RWPE1 (cell line): ENCODE measurements at regions not wholly inside any gene's neighbourhood (a gene's known extent, or its start where the extent isn't known, plus 50 kb on each side); places are given as distances from the start of the nearest gene placed in this dataset.

Source experiments
- CTCF ChIA-PET: fragments of 350-600 bp; sonication (Branson Sonifier 250); formaldehyde crosslinking; extraction: SDS; loops from one replicate; lab custom pipeline; 2021; lab: Yijun Ruan, JAX
- POLR2A ChIA-PET: fragments of 400-600 bp; formaldehyde crosslinking; extraction: SDS; loops from one replicate; lab custom pipeline; 2020; ENCODE audit warnings: antibody characterized with exemption; ENCODE audit not compliant: low non-redundant PET; lab: Yijun Ruan, JAX
- DNase-seq: peaks from one replicate; pipeline ENCODE4 v3.0.0; 2012; ENCODE audit warnings: low spot score
- H3K27ac ChIP-seq: fragments of 450-650 bp; 2 replicates; pipeline ENCODE4 v1.5.1; 2017
- TF ChIP-seq, protein P1 (sequence below): fragments of 450-650 bp; conservative IDR thresholded peaks from 2 replicates; pipeline ENCODE4 v1.5.1; 2017; ENCODE audit warnings: low read depth, mild to moderate bottlenecking

DNA sequence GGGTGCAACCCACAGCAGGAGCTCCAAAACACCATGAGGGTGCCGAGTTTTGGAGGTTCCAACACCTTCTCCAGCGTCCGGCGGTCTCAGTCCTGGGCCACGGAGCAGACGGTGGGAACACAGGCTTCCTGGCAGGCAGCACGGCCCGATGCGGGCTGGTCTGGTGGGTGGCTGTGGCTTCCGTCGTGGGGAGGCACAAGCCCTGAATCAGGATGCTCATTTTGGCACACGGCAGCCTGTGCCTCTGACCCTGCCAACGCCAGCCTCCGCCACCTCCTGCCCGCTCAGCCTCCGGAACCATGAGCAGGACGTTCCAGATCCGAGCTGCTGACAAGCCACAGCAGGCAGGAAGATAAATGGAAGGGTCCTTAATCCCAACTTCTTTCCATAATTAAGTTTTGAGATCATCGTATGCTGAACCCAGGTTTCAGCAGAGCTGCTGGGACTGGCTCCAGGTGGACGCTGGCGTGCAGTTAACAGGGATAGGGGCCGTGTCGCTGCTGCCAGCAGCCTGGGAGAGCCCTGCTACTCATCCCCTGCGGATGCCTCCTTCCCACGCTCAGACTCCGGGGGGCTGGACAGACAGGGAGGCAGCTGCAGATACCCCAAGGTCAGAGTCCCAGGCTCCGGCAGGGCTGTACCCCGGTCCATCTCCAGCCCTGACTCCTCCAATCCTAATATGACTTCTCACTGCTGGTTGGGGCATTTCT is 136.6 kb downstream of the ENGASE start:
- ChIA-PET POLR2A (no interaction called here), CTCF (no interaction called here)
- DNase-seq = no peak
- no peak overlapping the region for H3K27ac ChIP-seq
- TF ChIP-seq, protein P1, sequence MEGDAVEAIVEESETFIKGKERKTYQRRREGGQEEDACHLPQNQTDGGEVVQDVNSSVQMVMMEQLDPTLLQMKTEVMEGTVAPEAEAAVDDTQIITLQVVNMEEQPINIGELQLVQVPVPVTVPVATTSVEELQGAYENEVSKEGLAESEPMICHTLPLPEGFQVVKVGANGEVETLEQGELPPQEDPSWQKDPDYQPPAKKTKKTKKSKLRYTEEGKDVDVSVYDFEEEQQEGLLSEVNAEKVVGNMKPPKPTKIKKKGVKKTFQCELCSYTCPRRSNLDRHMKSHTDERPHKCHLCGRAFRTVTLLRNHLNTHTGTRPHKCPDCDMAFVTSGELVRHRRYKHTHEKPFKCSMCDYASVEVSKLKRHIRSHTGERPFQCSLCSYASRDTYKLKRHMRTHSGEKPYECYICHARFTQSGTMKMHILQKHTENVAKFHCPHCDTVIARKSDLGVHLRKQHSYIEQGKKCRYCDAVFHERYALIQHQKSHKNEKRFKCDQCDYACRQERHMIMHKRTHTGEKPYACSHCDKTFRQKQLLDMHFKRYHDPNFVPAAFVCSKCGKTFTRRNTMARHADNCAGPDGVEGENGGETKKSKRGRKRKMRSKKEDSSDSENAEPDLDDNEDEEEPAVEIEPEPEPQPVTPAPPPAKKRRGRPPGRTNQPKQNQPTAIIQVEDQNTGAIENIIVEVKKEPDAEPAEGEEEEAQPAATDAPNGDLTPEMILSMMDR = no peak

DNA sequence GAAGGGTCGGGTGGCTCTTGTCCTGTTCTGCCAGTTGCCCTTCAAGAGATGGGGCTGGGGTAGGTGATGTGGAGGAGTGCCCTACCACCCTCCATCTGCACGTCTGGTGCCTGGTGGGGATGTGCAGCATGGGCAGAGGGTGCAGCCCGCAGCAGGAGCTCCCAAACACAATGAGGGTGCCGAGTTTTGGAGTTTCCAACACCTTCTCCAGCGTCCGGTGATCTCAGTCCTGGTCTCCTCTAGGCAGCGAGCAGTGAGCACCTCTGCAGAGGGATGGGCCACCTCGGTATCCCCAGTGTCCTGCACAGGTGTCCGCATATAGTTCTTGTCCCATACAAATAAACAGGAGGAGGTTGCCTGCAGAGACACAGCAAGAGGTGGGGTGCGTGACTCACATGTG is 136.0 kb downstream of the ENGASE start:
- DNase-seq = no peak
- CTCF ChIA-PET = no interaction called here
- H3K27ac ChIP-seq = no peak overlapping the region
- TF ChIP-seq, protein P1 = no peak
- POLR2A ChIA-PET = no interaction called here

DNA sequence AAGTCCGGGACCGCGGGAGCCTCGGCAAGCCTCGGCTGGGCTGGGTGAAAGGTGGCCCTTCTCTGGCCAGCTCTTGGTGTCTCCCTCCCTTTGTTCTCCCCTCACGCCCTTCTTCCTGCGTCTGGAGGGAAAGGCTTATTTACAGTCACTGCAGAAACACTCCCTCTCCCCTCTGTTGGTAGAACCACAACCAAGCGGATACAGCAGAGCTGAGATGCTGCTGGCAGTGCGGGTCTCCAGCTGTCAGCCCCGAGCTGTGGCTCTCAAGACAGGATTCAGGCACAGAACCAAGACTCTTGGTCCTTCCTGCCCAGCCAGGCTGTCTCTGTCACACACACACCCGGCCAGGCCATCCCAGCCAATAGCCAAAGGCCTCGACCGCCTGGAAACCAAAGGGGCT is 133.3 kb downstream of the ENGASE start:
- H3K27ac ChIP-seq = no peak overlapping the region
- TF ChIP-seq, protein P1 = no peak
- ChIA-PET CTCF (interaction anchor here (0.6 to 1.0 kb wide), 2 partner anchors 8 to 20 kb away, joined by 3 read pairs; no protein-coding TSS in a partner anchor), POLR2A (no interaction called here)
- no peak for DNase-seq

DNA sequence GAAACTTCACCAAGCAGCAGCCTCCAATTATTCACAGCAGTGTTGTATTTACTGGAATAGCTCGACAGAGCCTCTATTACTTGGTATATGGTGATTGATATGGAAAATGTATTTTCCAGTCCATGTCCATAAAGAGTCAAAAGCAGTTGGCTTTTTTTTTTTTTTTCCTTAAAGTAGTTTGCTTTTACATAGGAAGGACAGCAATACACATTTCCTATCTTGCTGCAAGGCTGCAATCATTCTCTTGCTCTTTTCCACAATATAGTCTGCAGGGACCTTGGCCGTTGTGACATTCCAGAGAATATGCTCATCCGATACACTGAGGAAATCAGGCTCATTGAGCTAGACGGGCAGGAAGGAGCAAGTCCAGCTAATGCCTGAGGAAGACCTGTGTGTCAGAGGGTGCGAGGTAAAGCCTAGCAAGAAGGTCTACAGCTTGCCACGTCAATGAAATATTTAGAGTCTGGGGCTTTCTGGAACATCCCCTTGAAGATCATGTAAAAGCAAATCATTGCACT is 131.1 kb downstream of the ENGASE start:
- CTCF ChIA-PET = interaction anchor here (1.1 kb wide), 1 partner anchor 188 kb away, joined by 3 read pairs; no protein-coding TSS in a partner anchor
- peak; percentile 24 for DNase-seq
- no peak overlapping the region for H3K27ac ChIP-seq
- TF ChIP-seq, protein P1 = no peak
- POLR2A ChIA-PET = no interaction called here

DNA sequence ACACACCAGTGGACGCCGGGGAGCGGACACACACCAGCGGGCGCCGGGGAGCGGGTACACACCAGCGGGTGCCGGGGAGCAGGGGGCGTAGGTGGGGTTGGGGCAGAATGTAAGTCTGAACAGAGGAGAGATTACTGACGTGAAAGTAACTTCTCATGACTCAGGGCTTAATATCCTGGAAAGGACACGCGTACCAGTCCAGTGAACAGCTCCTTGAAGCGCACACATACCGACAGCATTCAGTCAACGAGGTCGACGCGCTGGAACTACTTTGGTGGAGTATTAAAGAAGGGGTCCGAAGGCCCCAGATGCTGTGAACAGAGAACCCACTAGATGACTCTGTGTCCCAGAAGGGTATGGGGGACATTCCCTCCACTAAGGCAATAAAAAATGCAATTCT is 129.6 kb downstream of the ENGASE start:
- ChIA-PET CTCF (no interaction called here), POLR2A (no interaction called here)
- DNase-seq = no peak
- no peak overlapping the region for H3K27ac ChIP-seq
- TF ChIP-seq, protein P1 = no peak

DNA sequence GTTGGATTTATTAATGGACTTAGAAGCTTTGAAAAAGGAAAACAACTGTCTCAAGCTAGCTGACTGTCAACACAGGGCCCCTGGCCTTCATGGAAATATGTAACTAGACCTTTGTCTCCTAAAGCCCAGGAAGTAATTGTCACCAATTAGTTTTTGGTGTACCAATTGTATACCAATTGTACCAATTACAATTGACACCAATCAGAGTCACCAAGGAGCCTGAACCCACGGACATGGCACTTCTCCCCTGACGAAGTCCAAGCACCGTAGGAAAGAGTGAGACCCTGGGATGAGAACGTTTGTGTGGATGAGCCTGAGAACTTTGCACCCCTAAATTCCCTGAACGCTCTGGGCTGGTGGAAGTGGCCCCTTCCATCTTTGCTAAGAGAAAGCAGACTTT is 129.0 kb downstream of the ENGASE start:
- CTCF ChIA-PET = no interaction called here
- POLR2A ChIA-PET = no interaction called here
- no peak overlapping the region for H3K27ac ChIP-seq
- TF ChIP-seq, protein P1 = no peak
- DNase-seq = no peak
